ENCODE measurements at regions not wholly inside any gene's neighbourhood (a gene's known extent, or its start where the extent isn't known, plus 50 kb on each side); places are given as distances from the start of the nearest gene placed in this dataset.

GRCh38 chr6:119541132-119541905 is 191.8 kb upstream of the MAN1A1 start:
- Histone ChIP-seq H3K4me1 (ENCODE audit: insufficient read depth, low read length) (no peaks in the 10 kb centered on the region), H2AK5ac (ENCODE audit: insufficient read length, low read length) (no peak overlapping the region), H2BK20ac (ENCODE audit: low read depth, low read length, poor library complexity, severe bottlenecking) (no peak overlapping the region), H3K23me2 (ENCODE audit: insufficient read length, low read depth, low read length, poor library complexity, severe bottlenecking) (no peaks in the 10 kb centered on the region), H2BK15ac (ENCODE audit: low read depth, low read length) (no peak overlapping the region), H3K79me2 (ENCODE audit: insufficient read depth, low read length) (no peaks in the 10 kb centered on the region), H3K9ac (ENCODE audit: extremely low read depth, insufficient read length, low read length) (no peak overlapping the region), H4K20me1 (ENCODE audit: control insufficient read depth, insufficient read depth, insufficient read length) (no peaks in the 10 kb centered on the region), H3K4ac (ENCODE audit: low read depth, low read length) (no peak overlapping the region), H3K27me3 (ENCODE audit: insufficient read depth, low read length) (no peaks in the 10 kb centered on the region), H4K91ac (ENCODE audit: insufficient read length, low read depth, low read length) (no peak overlapping the region), H2BK12ac (ENCODE audit: insufficient read length, low read depth, low read length) (no peak overlapping the region), H2BK120ac (ENCODE audit: low read depth, low read length, poor library complexity, severe bottlenecking) (no peak overlapping the region), H3K27ac (ENCODE audit: insufficient read length, low read depth, low read length) (no peak overlapping the region), H4K5ac (ENCODE audit: insufficient read length, low read depth, low read length) (no peak overlapping the region), H3K14ac (ENCODE audit: insufficient read depth, low read length) (no peak overlapping the region), H3T11ph (ENCODE audit: low read length) (no peak overlapping the region), H3K9me3 (ENCODE audit: control insufficient read depth, low read depth, low read length) (no peaks in the 10 kb centered on the region), H3K79me1 (ENCODE audit: insufficient read depth, low read depth, low read length, poor library complexity, severe bottlenecking) (no peaks in the 10 kb centered on the region), H4K8ac (replicated peaks; ENCODE audit: insufficient read length, low read depth, low read length) (no peak overlapping the region), H3K23ac (ENCODE audit: insufficient read length, low read depth, low read length) (no peak overlapping the region), H3K18ac (ENCODE audit: insufficient read length, low read depth, low read length) (no peak overlapping the region), H2BK5ac (ENCODE audit: insufficient read length, low read length) (no peak overlapping the region), H3K56ac (ENCODE audit: insufficient read length, low read depth, low read length) (no peak overlapping the region), H3K4me2 (ENCODE audit: insufficient read depth, insufficient read length, low read length) (no peak overlapping the region), H2AFZ (ENCODE audit: low read length) (no peak overlapping the region)
- Mint-ChIP-seq H3K9me3 (no peaks in the 10 kb centered on the region; a peak in 1 of 5 replicates), H3K36me3 (ENCODE audit: insufficient read depth in 1 of 3, low read depth in 3 of 3) (no peaks in the 10 kb centered on the region; a peak in 1 of 7 replicates), H3K4me3 (no peak overlapping the region), H3K27me3 (ENCODE audit: low read depth) (no peaks in the 10 kb centered on the region), H3K4me1 (peaks cover under 1 to 4% of the 10 kb centered on the region in 2 experiments; a peak in 2 of 4 replicates), H3K27ac (no peak overlapping the region)
- WGBS (ENCODE audit: extremely low coverage, insufficient read length, low lambda C conversion rate), result no CpG with 5 or more reads among the region's 3 CpGs
- DNase-seq, result no peak
- TF ChIP-seq, protein P1, sequence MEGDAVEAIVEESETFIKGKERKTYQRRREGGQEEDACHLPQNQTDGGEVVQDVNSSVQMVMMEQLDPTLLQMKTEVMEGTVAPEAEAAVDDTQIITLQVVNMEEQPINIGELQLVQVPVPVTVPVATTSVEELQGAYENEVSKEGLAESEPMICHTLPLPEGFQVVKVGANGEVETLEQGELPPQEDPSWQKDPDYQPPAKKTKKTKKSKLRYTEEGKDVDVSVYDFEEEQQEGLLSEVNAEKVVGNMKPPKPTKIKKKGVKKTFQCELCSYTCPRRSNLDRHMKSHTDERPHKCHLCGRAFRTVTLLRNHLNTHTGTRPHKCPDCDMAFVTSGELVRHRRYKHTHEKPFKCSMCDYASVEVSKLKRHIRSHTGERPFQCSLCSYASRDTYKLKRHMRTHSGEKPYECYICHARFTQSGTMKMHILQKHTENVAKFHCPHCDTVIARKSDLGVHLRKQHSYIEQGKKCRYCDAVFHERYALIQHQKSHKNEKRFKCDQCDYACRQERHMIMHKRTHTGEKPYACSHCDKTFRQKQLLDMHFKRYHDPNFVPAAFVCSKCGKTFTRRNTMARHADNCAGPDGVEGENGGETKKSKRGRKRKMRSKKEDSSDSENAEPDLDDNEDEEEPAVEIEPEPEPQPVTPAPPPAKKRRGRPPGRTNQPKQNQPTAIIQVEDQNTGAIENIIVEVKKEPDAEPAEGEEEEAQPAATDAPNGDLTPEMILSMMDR (conservative IDR thresholded peaks at IDR 0.05), result no peak

All from H9 (cell line).